ENCODE measurements at regions not wholly inside any gene's neighbourhood (a gene's known extent, or its start where the extent isn't known, plus 50 kb on each side); places are given as distances from the start of the nearest gene placed in this dataset.

- no peak for TF ChIP-seq CTCF (IDR thresholded peaks at IDR 0.05)
- no peak for TF ChIP-seq EZH2 (IDR thresholded peaks at IDR 0.05; ENCODE audit: borderline replicate concordance, insufficient read depth, low read depth, low read length, poor library complexity, severe bottlenecking)
Measured at GRCh38 chr10:107665459-107665858, 501.0 kb upstream of the SORCS1 start.

Data from B cell (primary cell).